Caco-2 (cell line): ENCODE measurements at regions not wholly inside any gene's neighbourhood (a gene's known extent, or its start where the extent isn't known, plus 50 kb on each side); places are given as distances from the start of the nearest gene placed in this dataset.

Source experiments
- BruUV-seq: library from RNA; stranded (reverse); fragments of 400-500 nt; replicated peaks from 2 replicates; lab custom pipeline; 2021; lab: Mats Ljungman, UMichigan
- CTCF ChIA-PET: fragments of 300-600 bp; sonication (Branson Sonifier 250); formaldehyde crosslinking; loops from one replicate; lab custom pipeline; 2022; ENCODE audit warnings: antibody characterized with exemption; lab: Charles Lee
- POLR2A ChIA-PET: fragments of 300-600 bp; sonication (Branson Sonifier 250); formaldehyde crosslinking; loops from one replicate; lab custom pipeline; 2022; ENCODE audit warnings: antibody characterized with exemption; lab: Charles Lee
- DNase-seq, 2 experiments: peaks; one replicate each; pipeline versions ENCODE4 v3.0.0 to v3.0.0-alpha.2; 2020 to 2022
- H3K27me3 ChIP-seq: replicated peaks from 2 replicates; pipeline ENCODE4 v1.6.0; 2011; ENCODE audit warnings: low read length; ENCODE audit not compliant: control insufficient read depth, insufficient read depth
- H3K36me3 ChIP-seq: 2 replicates; pipeline ENCODE4 v1.5.1; 2011; ENCODE audit warnings: low read length; ENCODE audit not compliant: control insufficient read depth, insufficient read depth
- H3K4me1 ChIP-seq: fragments of 250-450 bp; sonication (Bioruptor Pico); 2 replicates; pipeline ENCODE4 v1.5.1; 2020; ENCODE audit warnings: mild to moderate bottlenecking
- H3K4me3 ChIP-seq: 2 replicates; pipeline ENCODE4 v1.5.1; 2011; ENCODE audit warnings: low read depth, mild to moderate bottlenecking, control low read depth, low read length
- H3K9me3 ChIP-seq: fragments of 250-450 bp; sonication (Bioruptor Pico); 2 replicates; pipeline ENCODE4 v1.5.1; 2020; ENCODE audit warnings: mild to moderate bottlenecking, moderate library complexity
- H3K27ac Mint-ChIP-seq: one replicate; pipeline ENCODE4 v1.8.0; 2022; ENCODE audit warnings: mixed read lengths; ENCODE audit not compliant: unreplicated experiment
- H3K27me3 Mint-ChIP-seq: one replicate; pipeline ENCODE4 v1.8.0; 2022; ENCODE audit warnings: mixed read lengths; ENCODE audit not compliant: insufficient read depth, unreplicated experiment
- H3K36me3 Mint-ChIP-seq: one replicate; pipeline ENCODE4 v1.8.0; 2022; ENCODE audit warnings: mild to moderate bottlenecking, mixed read lengths; ENCODE audit not compliant: insufficient read depth, unreplicated experiment
- H3K4me1 Mint-ChIP-seq: one replicate; pipeline ENCODE4 v1.8.0; 2022; ENCODE audit warnings: low read depth, mixed read lengths; ENCODE audit not compliant: unreplicated experiment
- H3K4me3 Mint-ChIP-seq: one replicate; pipeline ENCODE4 v1.8.0; 2022; ENCODE audit warnings: mild to moderate bottlenecking, moderate library complexity, mixed read lengths; ENCODE audit not compliant: unreplicated experiment
- H3K9me3 Mint-ChIP-seq: one replicate; pipeline ENCODE4 v1.8.0; 2022; ENCODE audit warnings: mixed read lengths; ENCODE audit not compliant: unreplicated experiment
- CTCF ChIP-seq, 2 experiments: fragments of 200-600 bp in 1 of 2; IDR thresholded peaks; 1 replicate in 1 of 2; 2 replicates in 1 of 2; pipeline versions ENCODE4 v1.5.1 to v1.8.0; 2011 to 2022; ENCODE audit warnings: antibody characterized with exemption in 1 of 2, control low read depth in 1 of 2, inconsistent platforms in 1 of 2, low read depth in 1 of 2, low read length in 1 of 2, mild to moderate bottlenecking in 1 of 2, moderate library complexity in 1 of 2; ENCODE audit not compliant: insufficient read depth in 1 of 2, severe bottlenecking in 1 of 2, unreplicated experiment in 1 of 2
- intact Hi-C: fragments of 100-400 bp; cut with micrococcal nuclease; formaldehyde crosslinking; loops from one replicate; pipeline ENCODE4 v1.10.0; 2022; ENCODE audit not compliant: unreplicated experiment

- Mint-ChIP-seq H3K36me3 (no peaks in the 10 kb centered on the region), H3K4me3 (no peak overlapping the region), H3K27me3 (peaks cover 12% of the 10 kb centered on the region), H3K4me1 (no peaks in the 10 kb centered on the region), H3K9me3 (no peaks in the 10 kb centered on the region), H3K27ac (no peak overlapping the region)
- TF ChIP-seq CTCF (IDR thresholded peaks at IDR 0.05; ENCODE audit: insufficient read depth in 1 of 2, low read depth in 1 of 2, low read length in 1 of 2, severe bottlenecking in 1 of 2, unreplicated experiment in 1 of 2), result no peak
- H3K4me1 ChIP-seq, result no peaks in the 10 kb centered on the region
- ChIA-PET POLR2A (no interaction called here), CTCF (no interaction called here)
- BruUV-seq, result no TSS peak
- intact Hi-C loops, result no loop called here
- H3K27me3 ChIP-seq, result peaks cover 1% of the 10 kb centered on the region; the same call in 1 of the 2 replicates
- H3K9me3 ChIP-seq, result no peaks in the 10 kb centered on the region
- H3K4me3 ChIP-seq, result no peak overlapping the region
- H3K36me3 ChIP-seq, result no peaks in the 10 kb centered on the region
- DNase-seq, result no peak
Observed at GRCh38 chr20:60598528-60598927, 640.3 kb downstream of the CDH26 start.

GRCh38 chr20:60599381-60599780, 641.2 kb downstream of the CDH26 start:
- no TSS peak for BruUV-seq
- no peaks in the 10 kb centered on the region for H3K36me3 ChIP-seq
- Mint-ChIP-seq H3K4me3 (no peak overlapping the region), H3K4me1 (no peaks in the 10 kb centered on the region), H3K27ac (no peak overlapping the region), H3K36me3 (no peaks in the 10 kb centered on the region), H3K9me3 (no peaks in the 10 kb centered on the region), H3K27me3 (peaks cover 14% of the 10 kb centered on the region)
- TF ChIP-seq CTCF (IDR thresholded peaks at IDR 0.05; ENCODE audit: insufficient read depth in 1 of 2, low read depth in 1 of 2, low read length in 1 of 2, severe bottlenecking in 1 of 2, unreplicated experiment in 1 of 2), result no peak
- no peaks in the 10 kb centered on the region for H3K9me3 ChIP-seq
- intact Hi-C loops, result no loop called here
- peaks cover 1% of the 10 kb centered on the region; the same call in 1 of the 2 replicates for H3K27me3 ChIP-seq
- no peak for DNase-seq
- no peak overlapping the region for H3K4me3 ChIP-seq
- ChIA-PET POLR2A (no interaction called here), CTCF (interaction anchor here (0.6 kb wide), 1 partner anchor 115 kb away, joined by 7 read pairs; no protein-coding TSS in a partner anchor)
- no peaks in the 10 kb centered on the region for H3K4me1 ChIP-seq

GRCh38 chr20:60600036-60600435, 641.8 kb downstream of the CDH26 start:
- Histone ChIP-seq H3K9me3 (no peaks in the 10 kb centered on the region), H3K36me3 (no peaks in the 10 kb centered on the region), H3K27me3 (peaks cover 1% of the 10 kb centered on the region; the same call in 1 of the 2 replicates), H3K4me3 (no peak overlapping the region), H3K4me1 (no peaks in the 10 kb centered on the region)
- no peak for TF ChIP-seq CTCF (IDR thresholded peaks at IDR 0.05; ENCODE audit: insufficient read depth in 1 of 2, low read depth in 1 of 2, low read length in 1 of 2, severe bottlenecking in 1 of 2, unreplicated experiment in 1 of 2)
- Mint-ChIP-seq H3K4me3 (no peak overlapping the region), H3K36me3 (no peaks in the 10 kb centered on the region), H3K27me3 (peaks cover 14% of the 10 kb centered on the region), H3K4me1 (no peaks in the 10 kb centered on the region), H3K9me3 (no peaks in the 10 kb centered on the region), H3K27ac (no peak overlapping the region)
- intact Hi-C loops, result no loop called here
- BruUV-seq, result no TSS peak
- ChIA-PET POLR2A (no interaction called here), CTCF (no interaction called here)
- DNase-seq, result no peak
